Naive B cell (primary cell): ENCODE measurements at regions not wholly inside any gene's neighbourhood (a gene's known extent, or its start where the extent isn't known, plus 50 kb on each side); places are given as distances from the start of the nearest gene placed in this dataset.
"Not testable (repeated sequence)": the region's sequence is repeated elsewhere in the genome, so short reads cannot be mapped to it uniquely, and the experiment has no call there.

Experiments
- ATAC-seq, 2 donors: fragments of 150-1000 bp; cut with Tn5 transposase; 2 replicates each; pipeline ENCODE4 v1.10.0; 2021; ENCODE audit warnings: low read depth in 2 of 2, mild to moderate bottlenecking in 2 of 2, moderate library complexity in 2 of 2
- DNase-seq: peaks from one replicate; pipeline ENCODE4 v3.0.0; 2022
- H3K27ac Mint-ChIP-seq, 6 donors: one replicate each; pipeline ENCODE4 v1.8.0; 2020 to 2022; ENCODE audit warnings: mild to moderate bottlenecking in 6 of 6, mixed read lengths in 6 of 6, moderate library complexity in 5 of 6, inconsistent platforms in 2 of 6
- H3K27me3 Mint-ChIP-seq, 3 donors: one replicate each; pipeline ENCODE4 v1.8.0; 2021 to 2022; ENCODE audit warnings: mixed read lengths in 3 of 3, mild to moderate bottlenecking in 1 of 3
- H3K36me3 Mint-ChIP-seq, 2 donors: one replicate each; pipeline ENCODE4 v1.8.0; 2020 to 2022; ENCODE audit warnings: mixed read lengths in 2 of 2, inconsistent platforms in 1 of 2, mild to moderate bottlenecking in 1 of 2
- H3K4me1 Mint-ChIP-seq, 3 donors: one replicate each; pipeline ENCODE4 v1.8.0; 2020 to 2022; ENCODE audit warnings: mixed read lengths in 3 of 3, inconsistent platforms in 1 of 3, mild to moderate bottlenecking in 1 of 3, moderate library complexity in 1 of 3
- H3K4me3 Mint-ChIP-seq, 8 donors: one replicate each; pipeline ENCODE4 v1.8.0; 2020 to 2022; ENCODE audit warnings: mild to moderate bottlenecking in 8 of 8, mixed read lengths in 8 of 8, moderate library complexity in 8 of 8, inconsistent platforms in 2 of 8
- H3K9me3 Mint-ChIP-seq, 7 donors: one replicate each; pipeline ENCODE4 v1.8.0; 2020 to 2022; ENCODE audit warnings: mixed read lengths in 7 of 7, mild to moderate bottlenecking in 5 of 7, inconsistent platforms in 2 of 7, moderate library complexity in 1 of 7

DNA sequence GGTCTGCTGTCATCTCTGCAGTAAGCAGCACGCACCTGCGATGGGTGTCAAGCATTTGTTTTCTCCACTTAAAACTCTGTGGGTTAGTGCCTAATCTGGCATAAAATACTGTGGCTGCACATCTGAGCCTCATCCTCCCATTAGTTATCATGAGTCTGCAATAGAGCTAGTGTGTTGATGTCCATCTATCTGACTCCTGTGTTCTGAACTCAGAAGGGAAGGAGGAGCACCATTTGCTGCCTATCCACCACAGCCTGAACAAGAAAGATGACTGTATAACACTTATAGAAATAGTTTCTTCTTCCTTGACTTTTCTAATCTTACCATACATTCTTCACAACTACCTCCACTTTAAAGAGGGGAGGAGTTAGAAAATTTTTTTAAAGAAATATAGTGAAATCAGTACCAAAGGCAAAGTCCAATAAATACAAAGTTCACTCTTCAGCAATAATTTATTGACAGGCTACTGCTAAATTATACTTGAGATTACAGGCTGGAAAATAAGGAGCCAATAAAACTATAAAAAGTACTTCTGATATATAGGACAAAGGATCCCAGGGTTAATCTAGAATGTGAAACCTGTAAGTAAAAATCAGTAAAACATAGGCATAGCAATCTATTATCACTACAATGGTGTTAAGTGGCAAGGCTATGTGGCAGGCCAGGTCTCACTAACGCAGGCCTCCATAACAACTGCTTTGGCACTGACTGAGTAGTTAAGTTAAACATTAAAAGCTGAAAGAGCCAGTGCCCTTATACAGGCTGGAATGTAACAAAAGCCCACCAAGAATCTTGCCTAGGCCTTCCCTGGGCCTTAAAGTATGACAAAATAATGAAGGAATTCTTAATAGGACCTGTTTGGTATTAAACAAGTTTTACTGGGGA lies 70.2 kb downstream of the LGALS9C start:
- H3K4me1 Mint-ChIP-seq, H3K27ac Mint-ChIP-seq, DNase-seq, H3K27me3 Mint-ChIP-seq, H3K4me3 Mint-ChIP-seq, H3K9me3 Mint-ChIP-seq, H3K36me3 Mint-ChIP-seq, ATAC-seq: not testable (repeated sequence)

DNA sequence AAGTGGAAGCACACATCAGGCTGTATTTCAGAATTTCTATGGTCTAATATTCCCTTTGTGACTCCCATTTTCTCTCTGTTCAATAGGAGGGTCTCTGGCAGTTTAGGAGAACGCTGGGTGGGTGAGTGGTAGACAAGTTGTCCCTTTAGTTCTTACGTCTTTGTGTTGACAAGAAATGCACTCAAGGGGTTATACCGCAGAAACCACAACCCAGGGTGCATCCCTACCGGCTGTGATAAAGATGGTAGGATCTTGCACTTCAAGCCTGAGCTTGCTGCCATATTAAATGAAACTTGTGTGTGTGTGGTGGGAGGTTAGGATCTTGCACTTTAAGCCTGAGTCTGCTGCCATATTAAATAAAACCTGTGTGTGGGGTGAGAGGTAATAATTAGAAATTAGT lies 80.5 kb downstream of the LGALS9C start:
- not testable (repeated sequence) for H3K27ac Mint-ChIP-seq, H3K4me3 Mint-ChIP-seq

DNA sequence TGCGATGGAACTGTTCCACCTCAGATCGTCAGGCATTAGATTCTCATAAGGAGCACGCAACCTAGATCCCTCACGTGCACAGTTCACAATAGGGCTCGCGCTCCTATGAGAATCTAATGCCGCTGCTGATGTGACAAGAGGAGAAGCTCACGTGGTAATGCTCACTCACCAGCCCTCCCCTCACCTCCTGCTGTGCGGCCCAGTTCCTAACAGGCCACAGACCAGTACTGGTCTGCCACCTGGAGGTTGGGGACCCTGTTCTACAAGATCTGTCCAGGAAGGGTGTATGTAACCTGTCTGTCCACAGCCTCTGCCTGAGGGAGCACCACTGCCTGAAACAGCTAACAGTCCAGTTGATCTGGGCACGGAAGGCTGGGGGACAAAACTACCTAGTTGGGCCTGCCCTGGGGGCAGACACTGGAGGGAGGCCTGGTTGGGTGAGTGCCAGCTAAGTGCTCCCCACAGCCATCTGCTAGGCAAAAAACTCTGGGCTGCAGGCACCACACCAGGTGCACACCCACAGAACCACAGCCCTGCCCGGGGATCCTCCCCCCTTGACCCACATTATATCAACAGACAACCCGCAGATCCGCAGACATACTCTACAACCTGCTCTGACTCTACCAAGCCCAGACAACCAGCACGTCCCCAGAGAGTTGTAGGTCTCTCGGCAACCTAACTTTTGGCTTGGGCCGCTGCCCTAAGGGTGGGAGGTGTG lies 80.7 kb downstream of the TBC1D28 start:
- Mint-ChIP-seq H3K27me3 (peaks cover 4 to 25% (median 5%) of the 10 kb centered on the region in 3 donors), H3K27ac (peak overlapping the region in 5 of 6 donors; percentile 12 to 96 (median 35)), H3K4me3 (peak overlapping the region in 6 of 8 donors; percentile 54 to 83 (median 68)), H3K4me1 (peaks cover 5 to 12% (median 12%) of the 10 kb centered on the region in 3 donors)
- H3K9me3 Mint-ChIP-seq, H3K36me3 Mint-ChIP-seq: not testable (repeated sequence)
- peak; percentile 56 for DNase-seq
- ATAC-seq: peak; percentile 89 to 94

More for the DNA sequence above, 80.5 kb downstream of the LGALS9C start:
- H3K27me3 Mint-ChIP-seq, H3K9me3 Mint-ChIP-seq, DNase-seq, H3K36me3 Mint-ChIP-seq, H3K4me1 Mint-ChIP-seq, ATAC-seq: not testable (repeated sequence)

DNA sequence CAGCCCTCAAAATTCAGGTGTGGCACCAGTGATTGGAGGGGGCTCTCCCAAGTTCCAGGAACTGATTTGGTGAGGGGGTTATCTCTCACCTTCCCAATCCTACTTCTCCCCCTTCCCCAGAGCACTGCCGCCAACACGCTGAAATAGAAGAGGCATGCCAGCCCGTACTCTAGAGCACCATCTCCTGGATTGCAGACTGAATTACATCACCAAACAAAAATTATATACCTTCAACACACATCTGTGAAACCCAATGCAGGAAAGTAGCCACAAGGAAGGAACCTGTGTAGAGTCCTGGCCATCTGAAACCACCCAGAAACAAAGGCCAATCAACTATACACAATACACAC lies 80.1 kb downstream of the TBC1D28 start:
- DNase-seq (peak; percentile 53), ATAC-seq (peak; percentile 62 to 68)
- H3K4me3 Mint-ChIP-seq: peak overlapping the region in 7 of 8 donors; percentile 54 to 83 (median 66)
- peaks cover 5 to 24% (median 8%) of the 10 kb centered on the region in 3 donors for H3K27me3 Mint-ChIP-seq
- not testable (repeated sequence) for H3K9me3 Mint-ChIP-seq, H3K36me3 Mint-ChIP-seq
- H3K27ac Mint-ChIP-seq: peak overlapping the region in 5 of 6 donors; percentile 12 to 96 (median 35)
- peaks cover 5 to 12% (median 12%) of the 10 kb centered on the region in 3 donors for H3K4me1 Mint-ChIP-seq

DNA sequence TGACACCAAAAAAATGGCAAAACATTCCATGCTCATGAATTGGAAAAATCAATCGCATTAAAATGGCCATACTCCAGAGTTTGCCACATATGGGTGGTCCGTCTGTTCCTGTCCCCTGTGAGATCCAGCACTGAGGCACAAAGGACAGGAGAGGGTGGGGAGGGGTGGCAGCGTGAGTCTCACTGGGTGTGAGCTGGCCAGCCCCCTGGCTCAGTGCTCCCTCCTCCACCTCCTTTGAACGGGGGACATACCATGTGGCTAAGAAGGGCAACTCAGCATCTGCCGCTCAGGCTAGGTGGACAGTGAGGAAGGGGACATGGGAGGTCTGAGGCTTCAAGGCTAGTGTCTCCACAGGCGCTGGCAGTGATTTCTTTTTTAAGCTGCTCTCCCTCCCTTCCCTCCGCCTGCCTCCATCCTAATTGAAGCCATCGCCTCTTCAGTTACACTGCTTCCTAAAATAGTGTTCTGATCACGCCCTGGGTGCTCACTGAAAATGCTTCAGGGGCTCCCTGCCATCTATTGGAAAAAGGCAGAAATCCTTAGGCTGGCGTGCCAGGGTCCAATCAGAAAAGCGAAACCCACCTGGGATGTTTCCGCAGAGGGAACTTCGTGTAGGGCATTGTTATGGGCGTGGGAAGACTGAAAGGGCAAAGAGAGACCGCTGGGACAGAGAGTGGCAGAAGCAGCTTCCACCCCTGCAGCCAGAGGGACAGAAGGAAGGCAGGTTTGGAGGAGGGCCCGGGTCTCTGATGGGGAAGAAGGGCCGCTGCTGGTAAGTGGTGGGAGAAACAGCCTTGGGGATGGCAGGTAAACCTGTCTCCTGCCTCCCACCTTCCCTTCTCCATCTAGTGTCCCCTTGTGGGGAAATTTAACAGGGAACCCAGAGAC lies 75.8 kb downstream of the TBC1D28 start:
- Mint-ChIP-seq H3K4me1 (peaks cover 5 to 11% (median 10%) of the 10 kb centered on the region in 3 donors), H3K27me3 (peaks cover 8 to 48% (median 12%) of the 10 kb centered on the region in 3 donors)
- H3K36me3 Mint-ChIP-seq, DNase-seq, H3K27ac Mint-ChIP-seq, ATAC-seq, H3K9me3 Mint-ChIP-seq, H3K4me3 Mint-ChIP-seq: not testable (repeated sequence)

DNA sequence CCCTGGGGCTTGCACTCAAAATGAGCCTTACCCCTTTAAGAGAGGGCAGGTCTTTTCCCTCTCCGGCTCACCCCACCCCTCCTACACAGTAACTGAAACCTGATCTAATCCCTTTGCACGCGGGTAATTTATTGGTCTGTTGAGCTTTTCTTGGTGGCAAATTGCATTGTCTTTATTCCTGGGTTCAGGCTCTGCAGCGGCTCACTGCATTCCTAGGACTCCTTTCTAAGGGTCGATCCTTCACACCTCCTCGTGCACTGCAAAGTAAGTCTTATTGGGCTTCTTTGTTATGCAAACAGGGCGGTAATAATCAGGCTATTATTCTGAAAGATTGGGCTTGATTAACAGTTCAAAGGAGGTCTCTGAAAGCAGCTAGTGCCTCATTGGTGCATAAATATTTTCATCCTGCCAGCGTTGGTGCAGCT lies 74.7 kb downstream of the TBC1D28 start:
- peaks cover 7 to 48% (median 8%) of the 10 kb centered on the region in 3 donors for H3K27me3 Mint-ChIP-seq
- not testable (repeated sequence) for H3K4me3 Mint-ChIP-seq, H3K27ac Mint-ChIP-seq, H3K4me1 Mint-ChIP-seq, H3K9me3 Mint-ChIP-seq, H3K36me3 Mint-ChIP-seq, ATAC-seq, DNase-seq

DNA sequence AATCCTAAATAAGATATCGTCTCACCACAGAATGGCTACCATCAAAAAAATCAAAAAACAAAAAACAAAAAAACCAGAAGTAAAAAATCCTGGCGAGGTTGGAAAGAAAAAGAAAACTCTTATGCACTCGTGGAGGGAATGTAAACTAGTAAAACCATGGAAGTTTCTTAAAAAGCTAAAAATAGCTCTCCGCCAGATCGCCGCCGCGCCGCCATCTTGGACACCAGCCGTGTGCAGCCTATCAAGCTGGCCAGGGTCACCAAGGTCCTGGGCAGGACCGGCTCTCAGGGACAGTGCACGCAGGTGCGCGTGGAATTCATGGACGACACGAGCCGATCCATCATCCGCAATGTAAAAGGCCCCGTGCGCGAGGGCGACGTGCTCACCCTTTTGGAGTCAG lies 71.7 kb downstream of the TBC1D28 start:
- not testable (repeated sequence) for H3K4me3 Mint-ChIP-seq, H3K9me3 Mint-ChIP-seq, H3K27ac Mint-ChIP-seq, H3K36me3 Mint-ChIP-seq, ATAC-seq, H3K4me1 Mint-ChIP-seq, DNase-seq
- peaks cover 7 to 38% (median 8%) of the 10 kb centered on the region in 3 donors for H3K27me3 Mint-ChIP-seq

DNA sequence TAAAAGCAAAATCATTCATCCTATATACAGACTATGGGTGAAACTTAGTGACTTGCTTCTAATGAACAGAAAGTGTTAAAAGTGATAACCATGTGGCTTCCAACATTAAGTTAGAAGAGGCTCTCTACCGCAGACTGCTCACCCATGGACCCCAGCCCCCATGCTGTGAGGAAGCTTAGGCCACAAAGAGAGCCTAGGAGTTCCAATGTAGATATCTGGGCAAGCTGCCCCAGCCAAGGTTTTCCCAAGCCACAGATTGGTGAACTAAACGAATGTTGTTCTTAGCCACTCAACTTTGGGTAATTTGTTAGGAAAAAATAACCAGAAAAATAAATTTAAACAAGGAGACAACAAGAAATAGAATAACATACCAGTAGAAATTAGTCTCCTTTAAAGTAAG lies 70.1 kb downstream of the TBC1D28 start:
- not testable (repeated sequence) for DNase-seq, H3K27ac Mint-ChIP-seq, H3K9me3 Mint-ChIP-seq, H3K4me1 Mint-ChIP-seq, ATAC-seq, H3K4me3 Mint-ChIP-seq, H3K36me3 Mint-ChIP-seq
- peaks cover 0 to 25% (median 7%) of the 10 kb centered on the region in 3 donors for H3K27me3 Mint-ChIP-seq
